HG03439 (cell line): ENCODE measurements at regions not wholly inside any gene's neighbourhood (a gene's known extent, or its start where the extent isn't known, plus 50 kb on each side); places are given as distances from the start of the nearest gene placed in this dataset.

Experiments used
- ATAC-seq: cut with Tn5 transposase; IDR thresholded peaks from one replicate; pipeline ENCODE4 v1.9.1; 2021; ENCODE audit warnings: mild to moderate bottlenecking, moderate library complexity; ENCODE audit not compliant: unreplicated experiment

GRCh38 chr1:83735526-83735925 is 263.4 kb downstream of the TTLL7 start:
- no peak for ATAC-seq

- ATAC-seq, result no peak
Observed at GRCh38 chr1:83734420-83734819, 264.5 kb downstream of the TTLL7 start.

GRCh38 chr1:83725735-83726360 is 273.1 kb downstream of the TTLL7 start:
- no peak for ATAC-seq

- no peak for ATAC-seq
Observed at GRCh38 chr1:83718338-83718737, 280.6 kb downstream of the TTLL7 start.

GRCh38 chr1:83717785-83718184 is 281.1 kb downstream of the TTLL7 start:
- ATAC-seq, result no peak

- no peak for ATAC-seq
Observed at GRCh38 chr1:83716641-83717040, 282.3 kb downstream of the TTLL7 start.

- ATAC-seq, result no peak
Observed at GRCh38 chr1:83715550-83715949, 283.4 kb downstream of the TTLL7 start.

- ATAC-seq, result no peak
Observed at GRCh38 chr1:83709662-83710061, 289.3 kb downstream of the TTLL7 start.

- ATAC-seq, result no peak
Observed at GRCh38 chr1:83706354-83706938, 292.5 kb downstream of the TTLL7 start.

- ATAC-seq, result no peak
Observed at GRCh38 chr1:83705091-83705490, 293.8 kb downstream of the TTLL7 start.

- ATAC-seq, result no peak
Observed at GRCh38 chr1:83704350-83704749, 294.6 kb downstream of the TTLL7 start.

GRCh38 chr1:83702356-83702755 is 296.6 kb downstream of the TTLL7 start:
- no peak for ATAC-seq

- ATAC-seq, result no peak
Observed at GRCh38 chr1:83701355-83701754, 297.6 kb downstream of the TTLL7 start.

- no peak for ATAC-seq
Observed at GRCh38 chr1:83698644-83699043, 300.3 kb downstream of the TTLL7 start.

- ATAC-seq, result no peak
Observed at GRCh38 chr1:83697961-83698360, 301.0 kb downstream of the TTLL7 start.

- no peak for ATAC-seq
Observed at GRCh38 chr1:83697220-83697619, 301.7 kb downstream of the TTLL7 start.

- ATAC-seq, result no peak
Observed at GRCh38 chr1:83694449-83694848, 304.5 kb downstream of the TTLL7 start.

GRCh38 chr1:83693427-83694126 is 305.4 kb downstream of the TTLL7 start:
- ATAC-seq, result no peak

- no peak for ATAC-seq
Observed at GRCh38 chr1:83692524-83693381, 306.2 kb downstream of the TTLL7 start.

GRCh38 chr1:83691953-83692500 is 306.9 kb downstream of the TTLL7 start:
- no peak for ATAC-seq
